HG03159 (cell line): ENCODE measurements at regions not wholly inside any gene's neighbourhood (a gene's known extent, or its start where the extent isn't known, plus 50 kb on each side); places are given as distances from the start of the nearest gene placed in this dataset.

ENCODE experiments used
- ATAC-seq: cut with Tn5 transposase; IDR thresholded peaks from one replicate; pipeline ENCODE4 v1.9.1; 2021; ENCODE audit warnings: mild to moderate bottlenecking, moderate library complexity; ENCODE audit not compliant: unreplicated experiment

DNA sequence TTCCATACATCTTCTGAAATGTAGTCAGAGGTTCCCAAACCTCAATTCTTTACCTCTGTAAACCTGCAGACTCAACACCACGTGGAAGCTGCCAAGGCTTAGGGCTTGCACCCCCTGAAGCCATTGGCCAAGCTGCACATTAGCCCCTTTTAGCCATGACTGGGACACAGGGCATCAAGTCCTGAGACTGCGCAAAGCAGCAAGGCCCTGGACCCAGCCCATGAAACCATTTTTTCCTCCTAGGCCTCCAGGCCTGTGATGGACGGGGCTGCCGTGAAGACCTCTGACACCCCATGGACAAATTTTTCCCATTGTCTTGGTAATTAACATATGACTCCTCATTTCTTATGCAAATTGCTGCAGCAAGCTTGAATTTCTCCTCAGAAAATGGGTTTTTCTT, 727.8 kb downstream of the C6orf118 start:
- ATAC-seq: no peak

GRCh38 chr6:164579035-164579434, 730.4 kb downstream of the C6orf118 start:
- no peak for ATAC-seq

GRCh38 chr6:164578616-164579015, 730.8 kb downstream of the C6orf118 start:
- no peak for ATAC-seq

- no peak for ATAC-seq
Measured at GRCh38 chr6:164570801-164571200, 738.6 kb downstream of the C6orf118 start.

DNA sequence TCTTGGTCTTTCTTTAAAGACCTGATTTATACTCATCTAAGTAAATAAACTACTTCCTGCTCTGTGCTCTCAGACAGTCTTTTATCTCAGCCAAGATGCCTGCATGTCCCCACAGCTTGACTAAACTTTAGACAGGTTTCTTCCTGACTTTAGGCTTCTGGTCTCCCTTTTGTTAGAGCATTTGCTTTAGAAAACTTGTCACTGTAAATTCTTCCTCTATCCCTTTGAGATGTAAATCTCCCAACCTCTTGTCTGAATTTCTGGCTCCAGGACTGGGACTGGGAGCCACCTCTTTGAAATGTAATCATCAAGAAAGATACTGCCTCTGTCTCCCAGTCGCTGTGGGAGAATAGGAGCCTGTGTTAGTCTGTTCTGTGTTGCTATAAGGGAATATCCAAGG, 739.9 kb downstream of the C6orf118 start:
- ATAC-seq: no peak

DNA sequence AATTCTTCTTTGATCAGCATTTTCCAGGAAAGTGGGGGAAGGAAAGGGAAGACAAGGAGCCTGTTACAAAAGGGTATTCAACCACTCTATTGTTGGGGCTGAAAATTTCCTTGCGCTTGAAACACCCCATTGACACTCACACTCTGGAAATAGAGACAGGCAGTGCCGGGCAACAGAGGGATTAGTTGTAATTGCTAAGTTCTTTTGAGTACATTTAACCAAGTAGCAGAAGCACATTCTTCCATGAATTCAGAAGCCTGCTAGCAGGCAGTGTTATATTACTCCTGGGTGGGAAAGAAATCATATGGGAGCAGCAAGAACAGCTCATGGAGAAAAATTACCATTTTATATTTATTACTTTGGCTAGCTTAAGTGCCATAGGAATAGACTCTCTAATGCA, 745.5 kb downstream of the C6orf118 start:
- ATAC-seq: no peak

DNA sequence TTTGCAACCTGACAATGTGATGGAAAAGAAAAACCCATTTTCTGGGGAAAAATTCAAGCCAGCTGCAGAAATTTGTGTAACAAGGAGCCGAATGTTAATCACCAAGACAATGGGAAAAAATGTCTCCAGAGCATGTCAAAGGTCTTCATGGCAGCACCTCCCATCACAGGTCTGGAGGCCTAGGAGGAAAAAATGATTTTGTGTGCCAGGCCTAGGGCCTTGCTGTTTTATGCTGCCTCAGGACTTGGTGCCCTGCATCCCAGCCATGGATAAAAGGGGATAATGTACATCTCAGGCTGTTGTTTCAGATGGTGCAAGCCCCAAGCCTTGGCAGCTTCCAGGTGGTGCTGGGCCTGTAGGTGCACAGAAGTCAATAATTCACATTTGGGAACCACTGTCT, 747.7 kb downstream of the C6orf118 start:
- no peak for ATAC-seq

- no peak for ATAC-seq
Measured at GRCh38 chr6:164554700-164555476, 754.5 kb downstream of the C6orf118 start.

DNA sequence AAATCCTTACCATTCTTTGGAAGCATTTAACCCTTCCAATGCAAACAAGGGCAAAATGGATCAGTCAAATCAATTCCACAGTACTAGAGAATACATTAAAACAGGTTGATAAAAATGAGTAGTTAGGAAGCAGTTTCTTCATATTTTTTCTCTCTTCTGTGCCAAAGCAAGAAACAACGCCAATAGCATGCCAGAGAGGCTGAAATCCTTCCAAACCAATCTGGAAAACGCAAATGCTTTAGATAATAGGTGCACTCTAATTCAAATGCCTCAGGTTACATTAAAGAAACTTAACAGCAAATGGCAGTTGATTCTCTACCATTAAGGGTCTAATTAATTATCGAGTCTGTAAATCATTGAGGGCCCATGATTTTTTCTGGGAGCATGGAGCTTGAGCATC, 755.2 kb downstream of the C6orf118 start:
- ATAC-seq: no peak

GRCh38 chr6:164551706-164552105, 757.7 kb downstream of the C6orf118 start:
- ATAC-seq: no peak

GRCh38 chr6:164547076-164547475, 762.3 kb downstream of the C6orf118 start:
- no peak for ATAC-seq

DNA sequence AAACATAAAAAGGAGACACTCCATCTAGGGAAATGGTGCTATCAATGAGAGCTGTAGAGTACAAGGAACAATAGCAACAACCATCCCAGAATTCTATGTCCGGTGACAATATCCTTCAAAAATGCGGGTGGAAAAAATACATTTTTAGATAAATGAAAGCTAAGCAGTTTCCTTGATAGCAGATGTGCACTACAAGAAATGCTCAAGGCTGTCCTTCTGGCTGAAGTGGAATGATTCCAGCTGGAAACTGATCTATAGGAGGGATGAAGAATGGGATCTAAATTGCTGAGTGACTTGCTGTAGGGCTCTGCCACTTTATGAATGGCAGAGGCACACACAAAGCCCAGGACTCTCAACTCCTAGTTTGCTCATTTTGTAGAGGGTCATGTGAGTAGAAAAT, 763.1 kb downstream of the C6orf118 start:
- ATAC-seq: no peak

DNA sequence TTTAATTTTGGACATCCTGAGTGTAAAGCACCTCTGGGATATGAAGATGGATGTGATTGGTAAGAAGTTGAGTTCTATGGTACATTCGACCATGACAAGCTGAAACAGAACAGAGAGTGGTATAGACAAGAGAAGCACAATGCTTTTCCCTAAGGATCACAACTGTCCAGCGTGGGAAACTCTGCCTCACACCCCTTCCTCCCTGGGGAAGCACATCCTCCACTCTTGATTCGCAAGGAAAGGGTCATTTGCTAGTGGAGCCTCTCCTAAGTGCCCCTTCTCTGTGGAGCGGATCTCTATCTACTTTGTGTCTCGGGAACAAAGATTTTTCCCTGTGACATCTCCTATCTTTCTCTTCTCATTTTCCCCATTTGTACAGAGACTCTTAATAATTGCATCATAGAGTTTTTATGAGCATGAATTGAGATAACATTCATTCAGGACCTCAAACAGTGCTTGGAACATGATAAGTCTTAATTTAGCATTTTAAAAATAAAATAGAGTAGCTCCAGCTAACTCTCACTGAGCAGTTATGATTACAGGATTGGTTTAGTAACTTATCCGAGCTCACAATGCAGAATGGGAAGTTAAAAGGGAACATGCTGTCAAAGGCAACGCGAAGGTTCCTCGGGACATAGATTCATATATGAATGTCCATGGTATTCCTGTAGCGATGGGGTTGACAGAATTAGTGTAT, 775.2 kb downstream of the C6orf118 start:
- ATAC-seq: no peak

- ATAC-seq: no peak
Measured at GRCh38 chr6:164533045-164533362, 776.4 kb downstream of the C6orf118 start.

DNA sequence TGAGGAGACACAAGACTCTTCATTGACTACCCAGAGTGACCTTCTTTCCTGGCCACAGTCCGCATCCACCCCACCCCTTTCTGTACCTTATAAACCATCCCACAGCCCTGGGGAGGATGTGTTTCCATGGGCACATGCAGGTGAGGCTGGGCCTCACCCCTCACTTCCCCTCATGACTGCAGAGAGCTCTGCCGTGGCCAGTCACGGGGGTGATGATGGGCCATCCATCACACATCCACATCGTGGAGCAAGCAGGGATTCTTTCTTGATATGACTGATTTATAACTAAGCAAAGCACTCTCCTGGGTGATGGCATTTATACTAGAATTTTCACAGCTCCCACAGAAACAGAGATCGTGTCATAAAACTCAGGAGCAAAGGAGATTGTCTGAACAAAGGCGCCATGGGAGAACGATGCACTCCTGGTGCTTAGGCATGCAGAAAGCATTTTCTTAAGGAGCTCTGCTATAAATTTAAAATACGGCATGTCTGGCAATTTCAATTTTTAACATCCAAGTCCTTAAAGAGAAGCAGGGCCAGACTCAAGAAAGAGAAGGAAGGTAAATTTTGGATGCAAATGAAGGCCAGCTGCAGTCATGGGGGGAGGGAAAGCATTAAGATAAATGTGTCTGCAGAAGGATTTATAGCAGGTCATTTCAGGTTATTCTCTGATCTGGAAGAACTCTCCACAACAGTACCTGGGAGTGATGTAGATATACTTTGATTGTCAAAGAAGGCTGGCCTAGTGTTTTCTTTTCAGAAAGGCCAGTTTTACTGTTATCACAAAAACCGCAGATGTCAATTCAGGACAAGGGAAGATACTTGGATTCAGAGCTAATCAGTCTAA, 777.0 kb downstream of the C6orf118 start:
- ATAC-seq: no peak

DNA sequence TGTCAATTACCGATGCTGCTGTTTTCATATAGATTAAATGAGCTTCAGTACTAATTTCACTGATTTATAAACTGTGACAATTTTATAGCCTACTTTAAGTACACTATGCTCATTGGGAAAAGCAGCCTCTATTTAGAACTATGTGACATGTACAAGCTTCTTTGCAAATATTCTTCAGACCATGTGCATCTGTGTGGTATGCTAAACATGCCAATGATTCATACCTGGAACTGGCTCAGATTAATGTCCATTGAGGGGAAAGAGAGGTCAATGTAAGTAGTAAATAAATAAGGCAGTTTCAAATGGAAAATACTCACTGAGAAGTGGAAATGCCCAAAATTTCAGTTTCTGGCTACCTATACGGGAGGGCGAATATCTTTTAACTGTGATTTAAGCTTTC, 777.7 kb downstream of the C6orf118 start:
- no peak for ATAC-seq

GRCh38 chr6:164528539-164528938, 780.9 kb downstream of the C6orf118 start:
- ATAC-seq: no peak

DNA sequence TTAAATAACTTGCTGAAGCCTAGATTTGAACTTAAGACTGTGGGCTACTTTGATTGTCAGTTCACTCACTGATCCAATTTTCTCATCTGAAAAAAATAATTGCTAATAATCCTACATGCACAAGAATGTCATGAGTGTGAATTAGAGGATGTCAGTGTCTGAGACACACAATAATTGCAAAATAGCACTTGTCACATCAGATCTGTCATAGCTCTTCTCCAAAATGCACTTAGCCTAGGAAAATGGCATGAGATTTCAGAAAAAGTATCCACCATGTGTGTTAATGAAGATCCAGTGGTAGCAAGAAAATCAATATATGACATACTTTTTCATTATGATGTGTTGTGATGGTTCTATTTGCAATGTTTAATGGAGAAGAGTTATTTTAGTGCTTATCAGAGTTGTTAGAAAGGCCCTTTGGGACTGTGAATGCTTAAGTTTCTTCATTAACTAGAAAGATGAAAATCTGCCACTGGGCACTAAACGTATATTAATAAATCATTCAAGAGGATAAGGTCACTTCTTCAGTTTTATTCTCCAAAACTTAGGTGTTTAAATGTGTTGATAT, 786.2 kb downstream of the C6orf118 start:
- no peak for ATAC-seq

GRCh38 chr6:164520916-164521315, 788.5 kb downstream of the C6orf118 start:
- no peak for ATAC-seq

DNA sequence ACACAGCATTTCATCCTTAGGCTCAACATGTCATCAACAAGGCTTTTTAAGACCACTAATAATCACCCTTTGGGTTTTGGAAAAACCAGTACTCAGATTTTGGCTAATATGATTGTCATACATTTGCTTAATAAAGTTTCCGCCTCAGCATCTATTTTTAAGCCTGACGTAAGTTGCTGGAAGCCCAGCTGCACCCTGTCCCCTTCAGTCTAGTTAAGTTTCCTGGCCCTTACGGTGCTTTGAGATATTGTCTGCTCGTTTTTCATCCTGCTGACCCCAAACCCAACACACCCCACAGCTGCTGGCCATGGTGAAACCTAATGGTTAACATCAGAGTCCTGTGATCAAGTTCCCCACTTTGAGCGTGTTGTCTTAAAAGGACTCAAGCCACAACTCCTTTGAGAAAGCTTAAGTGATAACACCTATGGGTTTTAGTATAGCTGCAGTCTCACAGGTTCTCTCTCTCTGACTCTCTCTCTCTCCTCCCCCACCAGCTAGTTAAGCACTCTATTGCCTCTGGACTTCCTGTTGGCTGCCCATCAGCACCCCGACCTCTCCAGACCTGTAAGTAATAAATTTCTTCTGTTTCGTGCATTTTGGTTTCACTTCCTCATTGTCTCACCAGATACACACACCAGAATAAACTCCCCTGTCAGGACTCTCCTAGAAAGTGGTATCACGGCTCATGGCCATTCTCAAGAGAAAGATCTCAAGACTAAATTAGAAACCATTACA, 802.0 kb downstream of the C6orf118 start:
- peak; percentile 83 for ATAC-seq

DNA sequence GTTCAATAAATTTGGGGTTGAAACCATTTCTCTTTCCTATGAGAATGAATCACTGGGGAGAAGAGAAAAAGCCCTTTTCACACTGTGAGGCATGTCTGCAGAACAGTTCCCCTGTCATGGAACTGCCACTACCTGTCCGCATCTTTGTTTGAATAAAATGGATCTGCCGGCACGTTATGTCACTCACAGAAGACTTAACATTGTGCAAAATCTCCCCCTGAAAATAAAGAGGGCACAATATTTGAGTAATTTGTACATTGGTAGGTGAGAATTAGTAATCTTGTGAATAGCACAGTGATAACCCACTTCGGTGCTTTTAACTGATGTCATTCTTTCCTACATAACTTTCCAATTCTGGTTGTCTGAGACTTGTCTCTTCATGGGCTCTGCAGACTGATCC, 804.0 kb downstream of the C6orf118 start:
- ATAC-seq: no peak
